Activated CD4-positive, alpha-beta T cell treated with anti-CD3 and anti-CD28 coated beads, Interleukin-2, amount 10 ng/mL, durations not matched to agents 7 days and 5 days (primary cell): ENCODE measurements at regions not wholly inside any gene's neighbourhood (a gene's known extent, or its start where the extent isn't known, plus 50 kb on each side); places are given as distances from the start of the nearest gene placed in this dataset.

Experiments used
- CTCF ChIA-PET: fragments of 350-600 bp; sonication (Branson Sonifier 250); formaldehyde crosslinking; loops from one replicate; lab custom pipeline; 2021; ENCODE audit warnings: antibody characterized with exemption; lab: Charles Lee
- POLR2A ChIA-PET: fragments of 350-600 bp; sonication (Branson Sonifier 250); formaldehyde crosslinking; loops from one replicate; lab custom pipeline; 2021; ENCODE audit warnings: antibody characterized with exemption; lab: Charles Lee
- DNase-seq: peaks from one replicate; pipeline ENCODE4 v3.0.0-alpha.2; 2020
- H3K27ac Mint-ChIP-seq: one replicate; pipeline ENCODE4 v1.8.0; 2021; ENCODE audit warnings: mild to moderate bottlenecking, moderate library complexity, mixed read lengths
- H3K27me3 Mint-ChIP-seq: one replicate; pipeline ENCODE4 v1.8.0; 2021; ENCODE audit warnings: mixed read lengths
- H3K36me3 Mint-ChIP-seq: one replicate; pipeline ENCODE4 v1.8.0; 2021; ENCODE audit warnings: low read depth, mixed read lengths
- H3K4me1 Mint-ChIP-seq: one replicate; pipeline ENCODE4 v1.8.0; 2021; ENCODE audit warnings: mixed read lengths
- H3K4me3 Mint-ChIP-seq: one replicate; pipeline ENCODE4 v1.8.0; 2021; ENCODE audit warnings: mild to moderate bottlenecking, moderate library complexity, mixed read lengths
- H3K9me3 Mint-ChIP-seq: one replicate; pipeline ENCODE4 v1.8.0; 2021; ENCODE audit warnings: mixed read lengths

GRCh38 chr15:94749811-94750617 lies 518.7 kb downstream of the MCTP2 start:
- Mint-ChIP-seq H3K36me3 (no peaks in the 10 kb centered on the region), H3K27ac (no peak overlapping the region), H3K4me1 (no peaks in the 10 kb centered on the region), H3K4me3 (no peak overlapping the region), H3K27me3 (no peaks in the 10 kb centered on the region), H3K9me3 (no peaks in the 10 kb centered on the region)
- POLR2A ChIA-PET = no interaction called here
- CTCF ChIA-PET = no interaction called here
- no peak for DNase-seq

DNA sequence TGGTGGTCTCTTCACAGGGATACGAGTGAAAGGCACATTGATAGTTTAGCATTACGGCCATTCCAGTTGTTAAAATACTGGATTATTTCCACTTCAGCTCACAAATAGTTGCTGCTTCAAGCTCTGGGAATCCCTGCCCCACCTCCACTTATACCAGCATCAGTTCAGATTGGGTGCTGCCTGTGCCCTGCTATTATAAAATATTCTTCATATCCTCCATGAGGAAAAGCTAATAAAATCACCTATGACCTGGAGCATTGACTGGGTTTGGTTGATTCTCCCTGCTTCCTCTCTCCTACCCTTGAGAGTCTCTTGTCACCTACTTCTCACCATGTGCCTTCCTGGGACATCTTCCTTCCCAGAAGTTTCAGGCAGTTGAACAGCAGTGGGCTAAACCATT lies 529.0 kb downstream of the MCTP2 start:
- Mint-ChIP-seq H3K27me3 (no peaks in the 10 kb centered on the region), H3K9me3 (no peaks in the 10 kb centered on the region), H3K27ac (no peak overlapping the region), H3K36me3 (no peaks in the 10 kb centered on the region), H3K4me1 (no peaks in the 10 kb centered on the region), H3K4me3 (no peak overlapping the region)
- DNase-seq = no peak
- ChIA-PET POLR2A (no interaction called here), CTCF (no interaction called here)

DNA sequence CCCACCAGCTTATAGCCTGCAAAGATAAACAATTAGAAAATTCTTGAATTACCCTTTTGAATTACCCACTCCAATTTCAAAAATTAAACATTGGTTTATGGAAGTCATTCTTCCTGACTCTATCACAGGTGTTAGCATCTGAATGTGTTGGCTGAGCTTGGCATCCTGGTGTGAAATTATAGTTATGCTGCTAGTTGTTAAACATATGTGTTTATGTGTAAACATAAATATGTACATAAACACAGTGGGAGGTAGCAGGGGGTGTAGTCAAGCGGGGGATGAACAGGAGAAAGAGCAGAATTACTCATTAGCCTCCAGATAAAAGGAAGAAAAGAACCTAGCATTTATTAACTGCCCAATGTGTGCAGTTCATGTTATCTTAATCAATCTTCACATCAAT lies 530.2 kb downstream of the MCTP2 start:
- Mint-ChIP-seq H3K4me3 (no peak overlapping the region), H3K27me3 (no peaks in the 10 kb centered on the region), H3K36me3 (no peaks in the 10 kb centered on the region), H3K4me1 (no peaks in the 10 kb centered on the region), H3K9me3 (no peaks in the 10 kb centered on the region), H3K27ac (no peak overlapping the region)
- DNase-seq = no peak
- ChIA-PET CTCF (no interaction called here), POLR2A (no interaction called here)

- CTCF ChIA-PET = no interaction called here
- H3K36me3 Mint-ChIP-seq = no peaks in the 10 kb centered on the region
- no peak for DNase-seq
- no peaks in the 10 kb centered on the region for H3K27me3 Mint-ChIP-seq
- POLR2A ChIA-PET = interaction anchor here (0.7 kb wide), 1 partner anchor 1005 kb away, joined by 3 read pairs; no protein-coding TSS in a partner anchor
- no peaks in the 10 kb centered on the region for H3K9me3 Mint-ChIP-seq
- no peak overlapping the region for H3K27ac Mint-ChIP-seq
- H3K4me1 Mint-ChIP-seq = no peaks in the 10 kb centered on the region
- no peak overlapping the region for H3K4me3 Mint-ChIP-seq
Measured at GRCh38 chr15:94769089-94769488, 537.7 kb downstream of the MCTP2 start.

GRCh38 chr15:94770199-94770598 lies 538.8 kb downstream of the MCTP2 start:
- ChIA-PET CTCF (no interaction called here), POLR2A (no interaction called here)
- no peak overlapping the region for H3K4me3 Mint-ChIP-seq
- DNase-seq = no peak
- H3K27ac Mint-ChIP-seq = no peak overlapping the region
- H3K36me3 Mint-ChIP-seq = no peaks in the 10 kb centered on the region
- H3K9me3 Mint-ChIP-seq = no peaks in the 10 kb centered on the region
- H3K4me1 Mint-ChIP-seq = peaks cover 2% of the 10 kb centered on the region
- H3K27me3 Mint-ChIP-seq = no peaks in the 10 kb centered on the region

DNA sequence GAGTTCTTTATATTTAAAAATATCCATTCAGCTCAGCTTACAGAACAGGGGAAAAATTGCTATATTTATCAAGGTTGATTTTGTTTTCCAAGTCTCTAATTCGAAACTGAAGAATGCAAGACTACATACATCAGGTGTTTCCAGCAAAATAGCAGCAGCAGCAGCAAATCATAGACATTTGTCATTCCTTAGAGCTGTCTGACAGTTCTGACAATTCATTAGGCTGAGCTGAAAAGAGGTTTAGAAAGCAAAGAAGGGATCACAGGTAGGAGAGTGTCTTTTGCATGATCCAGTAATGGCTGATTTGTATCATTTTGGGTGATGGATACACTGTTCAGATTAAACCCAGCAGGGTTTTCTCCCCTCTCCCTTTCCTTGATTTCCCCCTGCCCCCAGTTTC lies 545.7 kb downstream of the MCTP2 start:
- Mint-ChIP-seq H3K27ac (no peak overlapping the region), H3K9me3 (no peaks in the 10 kb centered on the region), H3K36me3 (no peaks in the 10 kb centered on the region), H3K4me1 (peaks cover 2% of the 10 kb centered on the region), H3K27me3 (no peaks in the 10 kb centered on the region), H3K4me3 (no peak overlapping the region)
- POLR2A ChIA-PET = no interaction called here
- CTCF ChIA-PET = no interaction called here
- no peak for DNase-seq

DNA sequence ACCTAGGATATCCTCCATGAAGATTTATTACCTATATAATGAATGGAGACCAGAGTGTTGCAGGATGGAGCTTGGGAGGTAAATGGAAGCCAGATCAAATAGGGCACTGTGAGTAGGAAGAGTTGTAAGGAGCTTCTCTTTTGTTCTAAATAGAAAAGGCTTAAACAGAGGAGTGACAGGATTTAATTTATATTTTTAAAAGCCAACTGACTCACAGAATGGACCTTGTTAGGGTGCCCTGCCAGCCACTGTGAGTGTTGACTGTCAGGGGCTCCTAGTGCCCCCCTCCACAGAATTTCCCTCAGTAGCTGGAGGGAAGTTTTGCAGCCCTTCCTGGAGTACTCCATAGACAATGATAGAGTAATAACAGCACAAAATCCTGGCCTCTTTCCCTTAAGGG lies 547.5 kb downstream of the MCTP2 start:
- POLR2A ChIA-PET = no interaction called here
- no peaks in the 10 kb centered on the region for H3K36me3 Mint-ChIP-seq
- H3K4me1 Mint-ChIP-seq = peaks cover 2% of the 10 kb centered on the region
- H3K9me3 Mint-ChIP-seq = no peaks in the 10 kb centered on the region
- no peaks in the 10 kb centered on the region for H3K27me3 Mint-ChIP-seq
- no peak overlapping the region for H3K27ac Mint-ChIP-seq
- CTCF ChIA-PET = no interaction called here
- no peak overlapping the region for H3K4me3 Mint-ChIP-seq
- no peak for DNase-seq

- H3K4me3 Mint-ChIP-seq = no peak overlapping the region
- ChIA-PET POLR2A (no interaction called here), CTCF (interaction anchor here (0.6 kb wide), 1 partner anchor 1168 kb away, joined by 3 read pairs; no protein-coding TSS in a partner anchor)
- no peaks in the 10 kb centered on the region for H3K9me3 Mint-ChIP-seq
- no peak overlapping the region for H3K27ac Mint-ChIP-seq
- no peaks in the 10 kb centered on the region for H3K27me3 Mint-ChIP-seq
- no peaks in the 10 kb centered on the region for H3K36me3 Mint-ChIP-seq
- DNase-seq = no peak
- H3K4me1 Mint-ChIP-seq = no peaks in the 10 kb centered on the region
Measured at GRCh38 chr15:94780166-94780565, 548.8 kb downstream of the MCTP2 start.

DNA sequence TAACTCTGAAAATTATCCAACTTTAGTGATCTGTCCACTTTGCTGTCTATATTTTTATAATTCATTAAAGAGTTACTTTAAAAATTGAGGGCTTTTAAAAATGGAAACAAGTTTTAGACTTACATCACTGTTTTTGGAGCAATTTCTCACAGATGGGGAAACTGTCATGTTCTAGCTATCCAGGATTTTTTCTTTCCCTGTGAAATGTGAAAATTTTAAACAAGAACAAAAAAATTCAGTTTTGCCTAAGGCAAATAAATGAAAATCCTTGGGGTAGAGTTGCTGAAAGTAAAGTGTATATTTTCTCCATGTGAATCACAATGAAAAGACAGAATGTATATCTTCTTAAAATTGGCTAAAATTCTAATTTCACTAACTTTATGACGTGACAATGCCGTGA lies 553.7 kb downstream of the MCTP2 start:
- ChIA-PET POLR2A (no interaction called here), CTCF (no interaction called here)
- H3K27me3 Mint-ChIP-seq = no peaks in the 10 kb centered on the region
- H3K36me3 Mint-ChIP-seq = no peaks in the 10 kb centered on the region
- DNase-seq = no peak
- H3K27ac Mint-ChIP-seq = no peak overlapping the region
- H3K4me1 Mint-ChIP-seq = no peaks in the 10 kb centered on the region
- H3K9me3 Mint-ChIP-seq = no peaks in the 10 kb centered on the region
- H3K4me3 Mint-ChIP-seq = no peak overlapping the region

DNA sequence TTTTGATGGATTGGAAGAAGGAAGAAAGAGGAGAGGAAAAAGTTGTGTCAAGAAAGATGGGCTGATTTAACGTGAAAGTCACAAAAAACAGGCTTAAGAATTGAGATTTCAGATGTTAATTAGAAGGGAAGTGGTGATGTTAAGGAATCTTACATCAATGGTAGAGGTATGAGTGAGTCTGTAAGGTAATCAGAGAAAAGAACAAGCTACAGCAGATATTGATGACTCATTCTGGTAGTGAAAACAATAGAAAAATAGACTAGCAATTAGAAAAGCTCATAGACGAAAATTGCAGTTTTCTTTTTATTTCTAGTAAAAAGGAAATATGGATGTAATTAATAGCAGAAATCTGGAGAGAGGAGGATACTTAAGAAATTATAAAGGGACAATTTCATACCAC lies 559.6 kb downstream of the MCTP2 start:
- Mint-ChIP-seq H3K4me1 (no peaks in the 10 kb centered on the region), H3K36me3 (no peaks in the 10 kb centered on the region), H3K27ac (no peak overlapping the region), H3K27me3 (no peaks in the 10 kb centered on the region), H3K4me3 (no peak overlapping the region), H3K9me3 (no peaks in the 10 kb centered on the region)
- no peak for DNase-seq
- POLR2A ChIA-PET = no interaction called here
- CTCF ChIA-PET = no interaction called here

- H3K9me3 Mint-ChIP-seq = no peaks in the 10 kb centered on the region
- DNase-seq = no peak
- POLR2A ChIA-PET = no interaction called here
- no peak overlapping the region for H3K4me3 Mint-ChIP-seq
- no peaks in the 10 kb centered on the region for H3K36me3 Mint-ChIP-seq
- CTCF ChIA-PET = no interaction called here
- H3K27ac Mint-ChIP-seq = no peak overlapping the region
- H3K27me3 Mint-ChIP-seq = no peaks in the 10 kb centered on the region
- no peaks in the 10 kb centered on the region for H3K4me1 Mint-ChIP-seq
Measured at GRCh38 chr15:94791510-94791909, 560.1 kb downstream of the MCTP2 start.

- CTCF ChIA-PET = no interaction called here
- DNase-seq = no peak
- no peaks in the 10 kb centered on the region for H3K9me3 Mint-ChIP-seq
Measured at GRCh38 chr15:94792196-94792595, 560.8 kb downstream of the MCTP2 start.

DNA sequence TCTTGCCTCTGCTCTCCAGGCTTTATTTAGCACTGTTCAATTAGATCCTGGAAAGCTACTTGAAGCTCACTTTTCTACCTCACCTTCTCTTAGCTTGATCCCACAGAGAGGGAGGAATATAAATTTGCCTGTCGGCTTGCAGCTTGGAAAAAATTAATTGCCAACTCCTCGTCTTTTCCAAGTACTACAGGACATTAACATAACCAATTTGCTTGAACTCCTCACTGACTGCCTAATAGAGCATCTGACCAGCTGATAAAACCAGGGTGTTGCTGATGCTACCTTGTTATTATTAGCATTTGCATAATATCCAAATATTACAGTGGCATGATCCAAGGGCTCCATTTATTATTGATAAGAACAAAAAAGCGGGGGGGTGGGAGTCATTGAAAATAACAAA lies 561.8 kb downstream of the MCTP2 start:
- no peak overlapping the region for H3K27ac Mint-ChIP-seq
- no peaks in the 10 kb centered on the region for H3K27me3 Mint-ChIP-seq
- H3K4me3 Mint-ChIP-seq = no peak overlapping the region
- H3K36me3 Mint-ChIP-seq = no peaks in the 10 kb centered on the region
- POLR2A ChIA-PET = no interaction called here
- CTCF ChIA-PET = no interaction called here
- no peaks in the 10 kb centered on the region for H3K9me3 Mint-ChIP-seq
- H3K4me1 Mint-ChIP-seq = no peaks in the 10 kb centered on the region
- DNase-seq = no peak

More at GRCh38 chr15:94792196-94792595, 560.8 kb downstream of the MCTP2 start:
- H3K27ac Mint-ChIP-seq = no peak overlapping the region
- H3K4me1 Mint-ChIP-seq = no peaks in the 10 kb centered on the region
- POLR2A ChIA-PET = no interaction called here
- no peak overlapping the region for H3K4me3 Mint-ChIP-seq
- H3K36me3 Mint-ChIP-seq = no peaks in the 10 kb centered on the region
- no peaks in the 10 kb centered on the region for H3K27me3 Mint-ChIP-seq

DNA sequence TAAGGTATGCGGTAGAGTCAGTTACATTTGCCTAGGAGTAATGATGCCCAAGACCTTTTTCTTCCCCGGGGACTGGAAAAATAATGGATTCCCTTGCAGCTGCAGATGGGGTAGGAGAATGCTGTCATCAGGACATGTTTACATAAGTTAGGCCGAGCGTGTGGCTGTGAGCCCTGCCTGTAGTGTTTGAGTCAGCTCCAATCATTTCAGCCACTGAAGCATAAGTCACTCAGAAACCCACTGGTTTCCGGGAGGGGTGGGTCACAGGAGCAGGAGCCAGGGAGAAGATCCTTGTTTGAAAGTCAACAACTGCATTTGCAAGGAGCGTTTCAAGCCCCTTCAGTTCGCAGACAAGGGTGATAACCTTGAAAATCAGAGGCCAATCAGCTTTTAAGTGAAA lies 562.3 kb downstream of the MCTP2 start:
- Mint-ChIP-seq H3K4me1 (no peaks in the 10 kb centered on the region), H3K4me3 (no peak overlapping the region), H3K36me3 (no peaks in the 10 kb centered on the region), H3K27ac (no peak overlapping the region), H3K9me3 (no peaks in the 10 kb centered on the region), H3K27me3 (no peaks in the 10 kb centered on the region)
- ChIA-PET CTCF (no interaction called here), POLR2A (no interaction called here)
- DNase-seq = no peak
